ENCODE measurements at regions not wholly inside any gene's neighbourhood (a gene's known extent, or its start where the extent isn't known, plus 50 kb on each side); places are given as distances from the start of the nearest gene placed in this dataset.
"Not testable (repeated sequence)": the region's sequence is repeated elsewhere in the genome, so short reads cannot be mapped to it uniquely, and the experiment has no call there.

DNA sequence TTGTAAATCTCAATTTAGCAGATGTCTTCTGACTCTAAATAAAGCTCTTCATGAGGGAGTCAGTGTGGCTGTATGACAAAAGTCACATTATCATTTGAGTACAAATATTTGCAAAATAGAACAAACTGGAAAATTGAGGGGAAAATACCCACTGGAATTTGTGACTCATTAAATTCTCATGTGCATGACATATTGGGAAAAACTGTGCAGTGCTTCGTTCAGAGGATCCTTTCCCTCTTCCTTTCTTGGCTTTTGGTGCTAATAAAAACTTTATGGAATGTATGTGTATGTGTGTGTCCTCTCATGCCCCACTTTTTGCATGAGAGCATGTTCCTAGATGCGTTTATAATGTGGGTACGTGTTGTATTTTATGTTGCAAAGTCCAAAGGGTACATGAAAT is 267.8 kb downstream of the KTN1 start:
- DNase-seq (ENCODE audit: low read depth): no peak

DNA sequence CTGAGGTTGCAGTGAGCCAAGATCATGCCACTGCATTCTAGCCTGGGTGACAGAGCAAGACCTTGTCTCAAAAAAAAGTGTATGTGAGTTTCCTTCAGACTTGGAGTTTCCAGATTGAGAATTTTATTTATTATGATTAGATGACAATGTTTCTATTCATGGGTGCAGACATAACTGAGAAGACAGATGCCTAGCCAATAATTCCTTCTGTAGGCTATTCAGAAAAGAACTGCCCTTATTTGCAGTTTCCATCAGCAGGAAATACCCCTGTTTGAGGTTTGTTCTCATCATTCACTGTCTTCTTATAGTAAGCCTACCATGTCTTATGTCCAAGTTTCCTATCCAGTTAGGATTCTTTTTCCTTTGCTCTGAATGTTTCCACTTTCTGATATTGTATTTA is 269.0 kb downstream of the KTN1 start:
- no peak for DNase-seq (ENCODE audit: low read depth)

DNA sequence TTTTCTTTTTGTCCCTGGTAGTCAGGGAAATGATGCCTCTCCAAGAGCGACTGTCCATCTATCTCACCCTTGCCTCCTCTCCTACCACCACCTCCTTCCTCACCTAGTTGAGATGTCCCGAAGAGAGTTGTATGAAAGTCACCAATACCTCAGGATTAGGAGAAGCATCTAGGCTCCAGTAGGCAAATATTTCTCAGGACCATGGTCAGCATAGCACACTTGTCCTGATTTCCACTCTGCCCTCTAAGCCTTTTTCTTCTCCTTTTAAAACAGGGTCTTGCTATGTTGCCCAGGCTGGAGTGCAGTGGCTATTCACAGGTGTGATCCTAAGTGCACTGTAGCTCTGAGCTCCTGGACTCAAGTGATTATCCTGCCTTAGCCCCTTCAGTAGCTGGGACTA is 268.4 kb upstream of the PELI2 start:
- no peak for DNase-seq (ENCODE audit: low read depth)

DNA sequence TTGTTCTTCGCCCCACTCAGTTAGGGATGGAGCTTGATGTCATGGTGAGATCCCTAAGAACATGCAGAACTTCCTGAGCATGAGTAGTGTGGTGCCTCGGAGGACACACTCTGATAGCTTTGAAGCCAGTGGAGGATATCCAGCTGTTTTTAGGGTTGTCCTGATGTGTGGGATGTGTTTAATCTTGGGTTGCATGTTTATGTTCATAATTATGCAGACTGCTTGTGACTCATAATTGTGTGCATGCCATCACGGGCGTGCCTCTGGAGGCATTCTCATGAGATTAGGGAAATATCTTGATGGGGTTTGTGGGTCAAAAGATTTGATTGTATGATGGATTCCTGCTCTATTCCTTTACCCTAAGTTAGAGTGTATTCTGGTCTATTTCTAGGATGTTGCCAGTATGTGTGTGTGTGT is 267.4 kb upstream of the PELI2 start:
- DNase-seq (ENCODE audit: low read depth): no peak

DNA sequence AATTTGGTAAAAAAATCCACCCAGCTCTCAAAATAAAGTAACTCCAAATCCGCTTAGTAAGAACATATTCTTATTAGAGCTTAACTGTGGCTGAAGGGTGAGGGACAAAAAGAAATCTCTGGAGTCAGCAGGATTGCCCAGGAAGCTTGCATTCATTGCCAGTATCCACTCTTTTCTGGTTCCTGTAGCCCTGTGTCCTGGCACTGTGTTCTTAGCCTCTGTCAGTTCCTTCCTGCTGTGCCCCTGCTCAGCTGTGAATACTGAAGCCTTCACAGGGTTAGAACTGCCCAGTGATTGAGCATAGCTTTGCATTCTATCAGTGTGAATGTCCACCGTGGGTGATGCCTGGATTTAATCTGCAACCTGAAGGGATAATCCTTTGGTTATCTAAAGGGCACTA is 266.9 kb upstream of the PELI2 start:
- DNase-seq (ENCODE audit: low read depth): no peak

DNA sequence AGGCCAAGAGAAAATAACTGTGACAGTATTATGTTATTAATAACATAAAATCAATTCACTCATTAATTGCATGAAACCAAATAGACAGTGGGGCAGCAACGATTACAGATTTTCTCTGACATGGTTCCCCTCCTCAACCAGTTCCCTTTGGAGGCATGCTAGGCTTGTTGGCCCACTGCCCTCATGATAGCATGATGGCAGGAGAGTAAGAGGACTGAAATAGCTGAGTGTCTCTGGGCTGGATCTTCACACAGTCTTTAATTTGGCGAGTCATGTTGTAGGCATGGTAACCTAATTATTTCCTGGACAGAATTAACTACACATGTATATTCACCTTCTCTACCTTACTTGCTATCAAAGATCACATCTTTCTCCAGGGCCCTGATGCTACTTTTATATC is 266.2 kb upstream of the PELI2 start:
- no peak for DNase-seq (ENCODE audit: low read depth)

DNA sequence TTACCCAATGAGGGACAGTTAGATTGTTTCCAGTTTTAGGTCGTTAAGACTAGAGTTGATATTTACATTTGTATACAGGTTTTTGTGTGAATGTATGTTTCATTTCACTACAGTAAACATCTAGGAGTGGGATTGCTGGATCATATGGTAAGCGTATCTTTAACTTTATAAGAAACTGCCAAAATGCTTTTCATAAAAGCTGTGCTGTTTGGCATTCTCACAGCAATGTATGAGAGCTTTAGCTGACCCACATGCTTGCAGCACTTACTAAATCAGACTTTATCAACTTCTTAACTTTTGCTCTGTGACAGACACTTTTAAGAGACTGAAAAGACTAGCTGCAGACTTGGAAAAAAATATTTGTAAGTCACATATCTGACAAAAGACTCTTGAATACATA is 262.5 kb upstream of the PELI2 start:
- DNase-seq (ENCODE audit: low read depth): no peak

DNA sequence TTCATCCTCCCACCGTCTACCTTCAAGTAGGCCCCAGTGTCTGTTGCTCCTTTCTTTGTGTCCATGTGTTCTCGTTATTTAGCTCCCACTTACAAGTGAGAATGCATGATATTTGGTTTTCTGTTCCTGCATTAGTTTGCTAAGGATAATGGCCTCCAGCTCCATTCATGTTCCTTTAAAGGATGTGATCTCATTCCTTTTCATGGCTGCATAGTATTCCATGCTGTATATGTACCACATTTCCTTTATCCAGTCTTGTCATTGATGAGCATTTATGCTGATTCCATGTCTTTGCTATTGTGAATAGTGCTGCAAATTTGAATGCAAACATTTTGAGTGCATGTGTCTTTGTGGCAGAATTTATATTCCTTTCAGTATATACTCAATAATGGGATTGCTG is 259.6 kb upstream of the PELI2 start:
- no peak for DNase-seq (ENCODE audit: low read depth)

DNA sequence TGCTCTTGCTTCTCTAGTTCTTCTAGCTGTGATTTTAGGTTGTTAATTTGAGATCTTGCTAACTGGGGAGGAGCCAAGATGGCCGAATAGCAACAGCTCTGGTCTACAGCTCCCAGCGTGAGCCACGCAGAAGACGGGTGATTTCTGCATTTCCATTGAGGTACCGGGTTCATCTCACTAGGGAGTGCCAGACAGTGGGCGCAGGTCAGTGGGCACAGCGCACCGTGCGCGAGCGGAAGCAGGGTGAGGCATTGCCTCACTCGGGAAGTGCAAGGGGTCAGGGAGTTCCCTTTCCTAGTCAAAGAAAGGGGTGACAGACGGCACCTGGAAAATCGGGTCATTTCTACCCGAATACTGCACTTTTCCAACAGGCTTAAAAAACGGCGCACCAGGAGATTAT is 256.6 kb upstream of the PELI2 start:
- DNase-seq (ENCODE audit: low read depth): not testable (repeated sequence)

DNA sequence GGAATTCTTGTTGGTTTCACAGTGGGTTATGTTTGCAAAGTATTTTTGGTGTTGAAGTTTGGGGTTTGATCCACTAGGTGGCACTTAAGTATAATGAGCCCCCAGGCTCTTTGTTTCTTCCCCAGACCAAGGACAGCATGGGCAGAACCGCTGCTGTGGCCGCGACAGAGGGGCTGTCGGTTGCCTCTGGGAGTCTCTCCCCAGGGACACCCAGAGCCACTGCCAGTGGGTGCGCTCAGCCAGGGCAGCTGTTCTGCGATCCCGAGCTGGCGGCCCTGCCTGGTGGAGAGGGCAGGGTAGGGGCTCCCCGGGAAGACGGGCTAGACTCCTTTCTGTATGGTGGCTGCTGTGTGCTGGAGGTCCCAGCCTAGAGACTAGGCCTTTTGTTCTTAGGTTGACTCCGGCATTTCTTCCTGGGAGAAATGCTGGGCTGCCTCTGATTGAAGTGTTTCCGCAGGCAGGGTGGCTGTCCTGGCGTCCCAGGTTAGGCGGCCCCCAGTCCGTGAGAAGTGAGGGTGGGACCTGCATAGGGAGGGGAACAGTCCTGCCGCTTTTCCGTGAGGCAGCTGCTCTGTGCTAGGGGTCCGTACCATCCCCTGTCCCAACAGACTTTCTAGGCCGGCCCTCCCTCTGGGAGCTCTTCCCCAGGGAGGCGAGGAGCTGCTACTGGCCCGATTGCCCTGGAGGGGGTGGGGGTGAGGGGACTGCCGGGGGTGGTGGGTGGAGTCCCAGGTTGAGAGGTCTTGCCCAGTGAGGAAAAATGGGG is 253.1 kb upstream of the PELI2 start:
- DNase-seq (ENCODE audit: low read depth): no peak

DNA sequence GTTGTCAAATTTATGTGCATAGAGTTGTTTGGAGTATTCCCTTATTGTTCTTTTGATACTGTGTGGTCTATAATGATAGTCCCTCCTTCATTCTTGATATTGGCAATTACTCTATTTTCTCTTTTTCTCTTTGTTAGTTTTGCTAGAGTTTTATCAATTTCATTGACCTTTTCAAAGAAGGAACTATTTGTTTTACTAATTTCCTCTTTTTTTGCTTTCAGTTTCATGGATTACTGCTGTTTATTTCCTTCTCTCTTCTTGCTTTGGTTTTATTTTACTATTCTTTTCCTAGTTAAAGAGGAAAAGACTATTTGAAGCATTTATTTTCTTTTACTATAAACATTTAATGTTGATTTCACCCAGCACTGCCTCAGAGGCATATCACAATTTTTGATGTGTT is 250.9 kb upstream of the PELI2 start:
- DNase-seq (ENCODE audit: low read depth): no peak

DNA sequence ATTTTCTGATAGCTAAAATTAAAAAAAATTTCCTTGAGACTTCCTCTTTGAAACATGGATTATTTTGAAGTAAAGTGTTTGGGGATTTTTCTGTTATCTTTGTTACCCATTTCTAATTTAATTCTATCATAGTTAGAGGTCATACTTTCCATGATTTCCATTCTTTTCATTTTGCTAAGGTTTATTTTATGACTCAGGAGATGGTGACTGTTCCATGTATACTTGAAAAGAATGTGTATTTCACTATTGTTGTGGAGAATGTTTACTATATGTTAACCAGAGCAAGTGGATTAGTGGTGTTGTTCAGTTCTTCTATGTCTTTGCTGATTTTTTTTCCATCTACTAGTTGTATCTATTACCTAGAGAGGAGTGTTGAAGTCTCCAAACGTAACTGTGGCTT is 250.5 kb upstream of the PELI2 start:
- no peak for DNase-seq (ENCODE audit: low read depth)

DNA sequence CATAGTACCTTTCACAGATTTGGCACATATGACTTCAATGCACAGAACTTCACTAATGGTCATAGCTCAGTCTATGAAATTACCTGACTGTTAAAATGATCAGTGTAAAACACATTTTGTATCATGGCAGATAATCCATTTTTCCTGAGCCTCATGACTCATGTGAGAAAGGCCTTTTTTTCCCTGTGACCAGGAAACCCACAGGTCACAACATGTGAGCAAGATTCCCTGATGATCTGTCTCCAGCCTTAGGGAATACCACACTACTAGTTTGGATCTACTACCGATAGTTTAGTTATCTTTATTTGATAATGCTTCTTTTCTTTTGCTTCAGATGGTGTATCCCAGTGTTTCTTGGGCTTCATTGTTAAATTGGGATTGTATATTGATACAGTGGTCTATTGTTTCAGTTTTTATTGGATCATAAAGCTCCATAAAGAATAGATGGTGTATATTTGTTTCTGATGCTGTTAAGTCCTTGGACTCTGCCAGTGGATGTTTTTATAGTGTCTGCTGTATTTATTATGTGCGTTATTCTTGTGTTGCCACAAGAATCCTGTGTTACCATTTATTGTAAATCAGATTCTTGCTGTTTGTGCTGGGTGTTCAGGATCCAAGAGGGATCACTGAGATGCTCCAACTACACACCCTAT is 248.7 kb upstream of the PELI2 start:
- no peak for DNase-seq (ENCODE audit: low read depth)

DNA sequence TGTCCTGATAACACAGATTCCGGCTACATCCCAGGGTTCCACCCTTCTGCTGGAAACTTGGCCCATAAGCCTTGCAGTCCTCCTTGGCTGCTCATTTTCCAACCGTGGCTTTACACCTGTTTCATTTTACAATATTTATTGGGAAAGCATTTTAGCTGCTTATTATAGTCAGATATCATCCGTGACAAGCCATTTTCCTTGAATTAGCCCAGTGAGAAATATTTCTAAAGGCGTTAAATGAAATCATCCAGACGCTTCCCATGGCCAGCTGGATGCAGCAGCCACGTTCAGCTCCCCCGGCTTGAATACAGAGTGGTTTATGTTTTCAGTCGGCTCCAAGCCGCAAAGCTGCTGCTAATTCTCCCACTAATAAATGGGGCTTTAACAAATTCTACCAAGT is 245.0 kb upstream of the PELI2 start:
- DNase-seq (ENCODE audit: low read depth): no peak

DNA sequence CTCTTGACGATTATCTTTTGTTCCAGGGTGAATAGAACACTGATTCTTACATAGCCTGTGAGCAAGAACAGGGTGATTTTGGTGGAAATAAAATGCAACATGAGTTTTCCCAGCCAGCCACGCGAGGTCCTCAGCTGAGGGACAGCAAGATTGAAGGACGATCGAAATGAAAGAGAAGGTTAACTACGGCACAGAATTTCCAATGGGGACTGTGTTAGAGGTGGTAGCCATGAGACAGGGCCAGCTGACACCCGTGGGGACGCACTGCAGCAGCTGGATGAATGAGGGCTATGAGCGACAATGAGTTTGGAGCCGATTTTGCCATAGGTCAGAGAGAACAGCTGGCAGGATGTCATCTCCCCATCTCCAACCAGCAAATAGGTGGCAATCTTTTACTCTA is 243.4 kb upstream of the PELI2 start:
- DNase-seq (ENCODE audit: low read depth): no peak

DNA sequence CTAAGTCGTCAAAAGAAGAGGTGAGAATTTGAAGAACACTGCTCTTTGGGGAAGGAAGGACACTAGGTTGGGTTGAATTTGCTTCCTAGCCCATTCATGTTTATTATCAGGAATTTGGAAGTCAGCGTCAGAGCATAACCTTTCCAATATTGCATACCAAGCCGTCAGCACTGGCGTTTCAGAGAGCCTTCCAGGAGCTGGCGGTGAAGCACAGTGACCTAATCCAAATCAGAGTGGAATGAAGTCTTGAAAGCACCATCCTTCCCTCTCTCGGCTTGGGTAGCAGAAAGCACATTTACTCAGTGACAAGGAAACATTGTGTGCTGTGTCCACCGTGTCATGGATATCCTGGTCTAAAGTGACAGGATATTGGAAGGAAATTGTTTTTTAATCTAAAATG is 240.3 kb upstream of the PELI2 start:
- DNase-seq (ENCODE audit: low read depth): no peak

DNA sequence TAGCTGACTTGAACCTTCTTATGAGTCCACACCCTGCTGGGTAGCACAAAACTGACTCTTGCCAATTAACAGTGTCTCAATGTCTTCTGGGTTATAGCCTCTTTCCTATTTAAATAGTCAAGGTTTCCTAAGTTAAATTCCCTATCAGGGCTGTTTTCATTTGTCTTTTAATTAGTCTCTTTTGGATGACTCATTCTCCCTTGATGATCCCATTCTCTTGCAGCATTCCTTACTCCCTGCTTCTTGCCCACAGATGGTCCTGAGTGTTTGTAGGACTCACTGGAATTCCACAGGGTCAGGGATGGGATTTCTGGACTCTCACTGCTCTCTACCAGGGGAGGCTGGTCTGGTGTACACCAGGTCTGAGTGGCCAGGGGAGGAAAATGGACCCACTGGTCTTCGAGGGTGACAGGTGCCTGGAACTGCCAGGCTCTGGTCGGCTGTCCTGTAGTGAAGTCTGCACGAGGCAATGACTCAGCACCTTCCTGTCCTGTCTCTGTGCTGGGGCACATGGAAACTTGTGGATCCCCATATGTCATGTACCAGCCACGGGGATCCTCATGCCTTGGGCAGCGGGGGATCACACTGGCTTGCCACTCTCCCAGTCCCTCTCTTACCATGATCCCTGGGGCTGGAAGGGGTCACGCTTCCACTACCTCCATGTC is 236.5 kb upstream of the PELI2 start:
- DNase-seq (ENCODE audit: low read depth): no peak

DNA sequence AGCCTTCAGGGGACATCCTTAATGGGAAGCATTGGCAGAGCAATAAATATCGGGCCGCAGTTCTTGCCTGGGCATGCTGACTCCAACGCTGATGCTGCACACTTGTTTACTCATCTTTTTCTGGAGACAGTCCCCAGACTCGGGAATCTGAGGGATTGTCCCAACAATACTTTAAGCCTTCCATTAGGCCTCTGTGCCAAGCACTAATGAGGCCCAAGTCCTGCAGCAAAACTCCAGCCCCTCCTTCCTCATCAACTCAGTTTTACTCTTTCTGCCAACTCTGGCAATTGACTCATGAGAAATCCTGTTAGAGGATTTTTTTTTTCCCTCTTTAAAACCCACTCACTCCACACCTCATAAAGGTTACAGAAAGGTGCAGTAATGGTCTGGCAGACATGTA is 233.4 kb upstream of the PELI2 start:
- DNase-seq (ENCODE audit: low read depth): no peak

DNA sequence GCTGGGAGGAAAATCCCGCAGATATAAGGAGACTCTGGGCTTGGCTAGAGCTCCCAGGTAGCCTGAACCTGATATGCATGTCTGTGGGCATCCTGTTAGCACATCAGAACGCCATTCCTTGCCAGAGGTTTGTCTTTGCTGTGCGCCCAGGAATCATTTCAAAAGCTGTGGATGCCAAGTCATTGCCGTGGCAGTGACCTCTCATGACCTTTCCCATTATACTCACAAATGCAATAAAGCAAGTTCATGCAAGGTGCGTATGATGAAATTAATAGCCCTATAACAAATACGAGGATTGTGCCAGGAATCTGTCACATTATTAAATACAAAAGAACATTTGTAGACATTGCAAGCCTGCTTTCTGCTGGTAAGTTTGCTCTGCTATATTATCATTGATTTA is 229.1 kb upstream of the PELI2 start:
- DNase-seq (ENCODE audit: low read depth): no peak

DNA sequence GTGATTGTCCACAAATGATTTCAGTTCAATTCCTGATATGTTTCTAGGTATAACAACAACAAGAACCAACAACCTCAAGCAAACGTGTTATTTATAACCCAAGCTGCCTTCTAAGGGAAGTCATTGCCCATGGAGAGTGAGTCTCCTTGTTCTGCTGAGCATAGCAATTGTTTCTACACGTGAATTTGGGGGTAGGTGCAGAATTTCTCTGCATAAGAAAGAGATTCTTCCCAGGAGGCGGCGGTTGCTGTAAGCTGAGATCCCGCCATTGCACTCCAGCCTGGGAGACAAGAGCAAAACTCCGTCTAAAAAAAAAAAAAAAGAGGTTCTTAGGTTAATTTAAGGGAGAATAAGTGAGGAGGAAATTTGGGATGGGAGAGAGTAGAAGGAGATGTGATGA is 226.5 kb upstream of the PELI2 start:
- DNase-seq (ENCODE audit: low read depth): no peak

DNA sequence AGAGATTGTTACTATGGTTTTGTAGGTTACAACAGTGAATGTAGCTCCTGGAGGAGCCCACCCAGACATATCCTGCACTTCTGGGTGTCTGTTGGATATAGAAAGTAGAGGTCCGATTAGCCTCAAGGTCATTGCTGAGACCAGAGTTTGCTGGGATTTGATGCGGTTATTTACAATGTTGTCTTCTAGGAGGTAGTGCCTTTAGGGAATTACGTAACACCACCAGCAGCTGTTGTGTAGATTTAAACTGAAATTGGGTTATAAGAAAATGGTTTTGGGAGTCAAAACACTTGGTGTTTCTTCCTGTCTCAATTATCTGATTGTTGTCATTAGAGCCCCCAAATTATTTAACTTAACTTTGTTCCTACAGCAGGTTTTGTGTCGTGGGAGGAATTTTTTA is 225.3 kb upstream of the PELI2 start:
- no peak for DNase-seq (ENCODE audit: low read depth)

DNA sequence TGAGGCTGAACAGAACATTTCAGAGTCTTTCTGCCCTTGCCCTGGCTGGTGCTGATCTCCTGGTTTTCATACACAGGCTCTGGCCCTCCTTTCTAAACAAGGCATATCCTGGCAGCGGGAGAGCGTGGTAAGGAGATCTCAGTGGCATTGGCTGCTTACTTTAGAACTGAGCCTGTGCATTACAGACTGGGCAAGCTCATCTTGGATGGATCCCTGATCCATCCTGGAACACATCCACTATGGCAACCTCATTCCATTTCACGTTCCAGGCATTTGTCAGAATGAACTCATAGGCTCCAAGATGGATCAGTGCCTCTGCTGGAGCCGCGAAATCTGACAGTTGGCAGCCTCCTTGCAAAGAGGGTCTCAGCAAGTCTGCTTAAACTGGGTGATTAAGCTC is 224.5 kb upstream of the PELI2 start:
- DNase-seq (ENCODE audit: low read depth): no peak

DNA sequence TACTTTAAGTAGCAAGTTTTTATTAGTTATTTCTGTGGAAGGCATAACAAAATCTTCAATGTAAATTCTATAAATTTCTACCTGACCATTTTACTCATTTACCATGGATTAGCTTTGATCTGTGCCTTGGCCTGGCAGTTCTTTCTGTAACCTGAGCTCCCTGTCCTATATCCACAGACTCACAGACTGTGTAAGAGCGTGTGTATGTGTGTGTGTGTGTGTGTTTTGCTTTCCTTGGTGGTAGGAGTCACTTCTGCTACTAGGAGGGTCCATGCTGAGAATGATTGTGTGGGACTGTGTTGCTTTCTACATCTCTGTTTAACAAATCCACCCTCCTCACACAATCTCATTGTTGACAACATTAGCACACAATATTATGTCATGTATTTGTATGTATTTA is 221.2 kb upstream of the PELI2 start:
- no peak for DNase-seq (ENCODE audit: low read depth)

DNA sequence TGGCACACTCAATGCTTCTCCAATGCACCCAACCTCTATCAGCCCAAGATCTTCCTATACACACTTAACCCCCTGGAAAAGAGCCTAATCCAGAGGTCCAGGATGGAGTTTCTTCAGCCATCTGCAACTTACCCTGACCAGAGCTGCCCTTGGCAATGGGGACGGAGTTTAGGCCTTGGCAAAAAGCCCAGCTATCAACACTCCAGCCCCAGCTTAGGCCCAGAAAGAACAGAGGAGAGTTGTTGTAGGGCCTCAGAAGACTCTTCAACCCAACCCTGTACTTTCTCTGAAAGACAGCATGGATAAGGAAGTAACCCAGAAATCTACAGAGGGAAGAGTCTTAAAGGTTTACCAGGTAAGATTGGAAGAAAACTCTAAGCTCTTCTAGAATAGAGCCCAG is 219.3 kb upstream of the PELI2 start:
- DNase-seq (ENCODE audit: low read depth): no peak
